ENCODE measurements at regions not wholly inside any gene's neighbourhood (a gene's known extent, or its start where the extent isn't known, plus 50 kb on each side); places are given as distances from the start of the nearest gene placed in this dataset.
"Not testable (repeated sequence)": the region's sequence is repeated elsewhere in the genome, so short reads cannot be mapped to it uniquely, and the experiment has no call there.

- not testable (repeated sequence) for DNase-seq
Observed at GRCh38 chr7:13631207-13632049, 358.0 kb downstream of the ETV1 start.

- DNase-seq: no peak
Observed at GRCh38 chr7:13633857-13634256, 355.6 kb downstream of the ETV1 start.

- no peak for DNase-seq
Observed at GRCh38 chr7:13639396-13639795, 350.1 kb downstream of the ETV1 start.

- no peak for DNase-seq
Observed at GRCh38 chr7:13641714-13642113, 347.8 kb downstream of the ETV1 start.

- no peak for DNase-seq
Observed at GRCh38 chr7:13651167-13651566, 338.3 kb downstream of the ETV1 start.

- DNase-seq: no peak
Observed at GRCh38 chr7:13656330-13656729, 333.1 kb downstream of the ETV1 start.

GRCh38 chr7:13673290-13673689 lies 316.2 kb downstream of the ETV1 start:
- DNase-seq: no peak

GRCh38 chr7:13682626-13683025 lies 306.8 kb downstream of the ETV1 start:
- DNase-seq: no peak

GRCh38 chr7:13687500-13687899 lies 302.0 kb downstream of the ETV1 start:
- no peak for DNase-seq

GRCh38 chr7:13692548-13692947 lies 296.9 kb downstream of the ETV1 start:
- no peak for DNase-seq

- DNase-seq: no peak
Observed at GRCh38 chr7:13702251-13702650, 287.2 kb downstream of the ETV1 start.

GRCh38 chr7:13708670-13709069 lies 280.8 kb downstream of the ETV1 start:
- no peak for DNase-seq

GRCh38 chr7:13713092-13713491 lies 276.4 kb downstream of the ETV1 start:
- DNase-seq: no peak

GRCh38 chr7:13715534-13715933 lies 273.9 kb downstream of the ETV1 start:
- DNase-seq: no peak

- DNase-seq: no peak
Observed at GRCh38 chr7:13717031-13717430, 272.4 kb downstream of the ETV1 start.

- no peak for DNase-seq
Observed at GRCh38 chr7:13724191-13724976, 265.1 kb downstream of the ETV1 start.

GRCh38 chr7:13724977-13725566 lies 264.4 kb downstream of the ETV1 start:
- DNase-seq: no peak

GRCh38 chr7:13725591-13725990 lies 263.9 kb downstream of the ETV1 start:
- DNase-seq: no peak

GRCh38 chr7:13727279-13727678 lies 262.2 kb downstream of the ETV1 start:
- DNase-seq: no peak

- DNase-seq: no peak
Observed at GRCh38 chr7:13727751-13728150, 261.7 kb downstream of the ETV1 start.

GRCh38 chr7:13728430-13728829 lies 261.0 kb downstream of the ETV1 start:
- not testable (repeated sequence) for DNase-seq

- DNase-seq: no peak
Observed at GRCh38 chr7:13731643-13732042, 257.8 kb downstream of the ETV1 start.

GRCh38 chr7:13737563-13737962 lies 251.9 kb downstream of the ETV1 start:
- DNase-seq: no peak

- no peak for DNase-seq
Observed at GRCh38 chr7:13742126-13742525, 247.3 kb downstream of the ETV1 start.

Measured in activated CD4-positive, alpha-beta T cell treated with anti-CD3 and anti-CD28 coated beads, Interleukin-2, amount 50 U/mL, for 48 hours (primary cell).